ENCODE measurements at regions not wholly inside any gene's neighbourhood (a gene's known extent, or its start where the extent isn't known, plus 50 kb on each side); places are given as distances from the start of the nearest gene placed in this dataset.

GRCh38 chr2:234339011-234339410, 157.9 kb downstream of the ARL4C start:
- peaks cover 5 to 15% of the 10 kb centered on the region in 2 donors for H3K9me3 Mint-ChIP-seq
- no peak for ATAC-seq
- H3K27ac Mint-ChIP-seq, result no peak overlapping the region
- peaks cover 8 to 10% of the 10 kb centered on the region in 2 donors for H3K36me3 Mint-ChIP-seq
- DNase-seq (ENCODE audit: low spot score in 2 of 2), result no peak

- ATAC-seq (peak; percentile 84 to 96), DNase-seq (ENCODE audit: low spot score in 2 of 2) (peak; percentile 17 to 75)
- Mint-ChIP-seq H3K9me3 (peaks cover 5 to 15% of the 10 kb centered on the region in 2 donors), H3K27ac (peak overlapping the region; percentile 66 to 82), H3K36me3 (peaks cover 8 to 10% of the 10 kb centered on the region in 2 donors)
Measured at GRCh38 chr2:234335661-234336228, 161.1 kb downstream of the ARL4C start.

GRCh38 chr2:234334756-234335155, 162.1 kb downstream of the ARL4C start:
- DNase-seq (ENCODE audit: low spot score in 2 of 2), result no peak
- H3K27ac Mint-ChIP-seq, result no peak overlapping the region
- ATAC-seq, result no peak
- peaks cover 8% of the 10 kb centered on the region in 2 donors for H3K36me3 Mint-ChIP-seq
- H3K9me3 Mint-ChIP-seq, result peaks cover 5 to 14% of the 10 kb centered on the region in 2 donors

GRCh38 chr2:234334151-234334550, 162.7 kb downstream of the ARL4C start:
- H3K9me3 Mint-ChIP-seq, result peaks cover 5 to 10% of the 10 kb centered on the region in 2 donors
- no peak for ATAC-seq
- H3K36me3 Mint-ChIP-seq, result peaks cover 3 to 7% of the 10 kb centered on the region in 2 donors
- no peak for DNase-seq (ENCODE audit: low spot score in 2 of 2)
- peak overlapping the region in 1 of 2 donors; percentile 11 for H3K27ac Mint-ChIP-seq

GRCh38 chr2:234333168-234334130, 163.4 kb downstream of the ARL4C start:
- peaks cover 0 to 6% of the 10 kb centered on the region in 2 donors for H3K9me3 Mint-ChIP-seq
- ATAC-seq, result no peak

GRCh38 chr2:234331966-234332365, 164.9 kb downstream of the ARL4C start:
- Mint-ChIP-seq H3K9me3 (no peaks in the 10 kb centered on the region), H3K27ac (no peak overlapping the region), H3K36me3 (no peaks in the 10 kb centered on the region)
- ATAC-seq, result no peak
- no peak for DNase-seq (ENCODE audit: low spot score in 2 of 2)

More at GRCh38 chr2:234333168-234334130, 163.4 kb downstream of the ARL4C start:
- no peak for DNase-seq (ENCODE audit: low spot score in 2 of 2)
- peaks cover 0 to 4% of the 10 kb centered on the region in 2 donors for H3K36me3 Mint-ChIP-seq
- H3K27ac Mint-ChIP-seq, result no peak overlapping the region

GRCh38 chr2:234331566-234331965, 165.3 kb downstream of the ARL4C start:
- Mint-ChIP-seq H3K36me3 (no peaks in the 10 kb centered on the region), H3K27ac (no peak overlapping the region), H3K9me3 (no peaks in the 10 kb centered on the region)
- ATAC-seq, result peak in 1 of 2 donors; percentile 49
- DNase-seq (ENCODE audit: low spot score in 2 of 2), result no peak

- ATAC-seq, result no peak
- H3K9me3 Mint-ChIP-seq, result no peaks in the 10 kb centered on the region
- no peaks in the 10 kb centered on the region for H3K36me3 Mint-ChIP-seq
- peak overlapping the region in 1 of 2 donors; percentile 25 for H3K27ac Mint-ChIP-seq
- no peak for DNase-seq (ENCODE audit: low spot score in 2 of 2)
Measured at GRCh38 chr2:234330902-234331301, 166.0 kb downstream of the ARL4C start.

GRCh38 chr2:234329202-234329960, 167.5 kb downstream of the ARL4C start:
- H3K36me3 Mint-ChIP-seq, result no peaks in the 10 kb centered on the region
- ATAC-seq (no peak), DNase-seq (ENCODE audit: low spot score in 2 of 2) (no peak)
- H3K9me3 Mint-ChIP-seq, result no peaks in the 10 kb centered on the region
- H3K27ac Mint-ChIP-seq, result no peak overlapping the region

GRCh38 chr2:234328444-234328990, 168.4 kb downstream of the ARL4C start:
- H3K36me3 Mint-ChIP-seq, result no peaks in the 10 kb centered on the region
- no peak for DNase-seq (ENCODE audit: low spot score in 2 of 2)
- peaks cover 0 to 4% of the 10 kb centered on the region in 2 donors for H3K9me3 Mint-ChIP-seq
- no peak overlapping the region for H3K27ac Mint-ChIP-seq
- no peak for ATAC-seq

- H3K9me3 Mint-ChIP-seq, result peaks cover 0 to 4% of the 10 kb centered on the region in 2 donors
- peaks cover 0 to 7% of the 10 kb centered on the region in 2 donors for H3K36me3 Mint-ChIP-seq
- no peak for DNase-seq (ENCODE audit: low spot score in 2 of 2)
- no peak for ATAC-seq
- H3K27ac Mint-ChIP-seq, result peak overlapping the region in 1 of 2 donors; percentile 36
Measured at GRCh38 chr2:234326694-234327093, 170.2 kb downstream of the ARL4C start.

GRCh38 chr2:234324116-234324515, 172.8 kb downstream of the ARL4C start:
- H3K27ac Mint-ChIP-seq, result peak overlapping the region; percentile 8 to 97

GRCh38 chr2:234322766-234323465, 174.0 kb downstream of the ARL4C start:
- Mint-ChIP-seq H3K9me3 (peaks cover 3 to 9% of the 10 kb centered on the region in 2 donors), H3K36me3 (peaks cover 5 to 16% of the 10 kb centered on the region in 2 donors), H3K27ac (peak overlapping the region in 1 of 2 donors; percentile 97)
- ATAC-seq, result peak in 1 of 2 donors; percentile 70
- no peak for DNase-seq (ENCODE audit: low spot score in 2 of 2)

More at GRCh38 chr2:234324116-234324515, 172.8 kb downstream of the ARL4C start:
- Mint-ChIP-seq H3K9me3 (peaks cover 3 to 9% of the 10 kb centered on the region in 2 donors), H3K36me3 (peaks cover 5 to 16% of the 10 kb centered on the region in 2 donors)
- no peak for DNase-seq (ENCODE audit: low spot score in 2 of 2)
- ATAC-seq, result no peak

GRCh38 chr2:234320066-234320465, 176.8 kb downstream of the ARL4C start:
- DNase-seq (ENCODE audit: low spot score in 2 of 2) (no peak), ATAC-seq (no peak)
- H3K9me3 Mint-ChIP-seq, result peaks cover 3 to 14% of the 10 kb centered on the region in 2 donors
- H3K27ac Mint-ChIP-seq, result no peak overlapping the region
- peaks cover 5 to 21% of the 10 kb centered on the region in 2 donors for H3K36me3 Mint-ChIP-seq

GRCh38 chr2:234318361-234318760, 178.5 kb downstream of the ARL4C start:
- DNase-seq (ENCODE audit: low spot score in 2 of 2), result no peak
- peaks cover 3 to 9% of the 10 kb centered on the region in 2 donors for H3K9me3 Mint-ChIP-seq
- peak overlapping the region in 1 of 2 donors; percentile 66 for H3K27ac Mint-ChIP-seq
- ATAC-seq, result no peak
- peaks cover 5 to 21% of the 10 kb centered on the region in 2 donors for H3K36me3 Mint-ChIP-seq

GRCh38 chr2:234313558-234313957, 183.3 kb downstream of the ARL4C start:
- ATAC-seq (no peak), DNase-seq (ENCODE audit: low spot score in 2 of 2) (no peak)
- Mint-ChIP-seq H3K9me3 (peaks cover 4 to 15% of the 10 kb centered on the region in 2 donors), H3K36me3 (peaks cover 4 to 20% of the 10 kb centered on the region in 2 donors), H3K27ac (peak overlapping the region in 1 of 2 donors; percentile 26)

Data from activated naive CD4-positive, alpha-beta T cell treated with anti-CD3 and anti-CD28 coated beads, Interleukin-2, amount 50 U/mL, for 72 hours (primary cell).